HTR-8/SVneo (cell line): ENCODE measurements at regions not wholly inside any gene's neighbourhood (a gene's known extent, or its start where the extent isn't known, plus 50 kb on each side); places are given as distances from the start of the nearest gene placed in this dataset.

ENCODE experiments used
- DNase-seq: peaks from one replicate; pipeline ENCODE4 v3.0.0; 2011; ENCODE audit warnings: low spot score, mixed read lengths; ENCODE audit not compliant: insufficient read length
- FAIRE-seq: peaks from 2 replicates; lab custom pipeline; 2011; peaks lifted over from hg19 to GRCh38; lab: Jason Lieb, UNC

DNA sequence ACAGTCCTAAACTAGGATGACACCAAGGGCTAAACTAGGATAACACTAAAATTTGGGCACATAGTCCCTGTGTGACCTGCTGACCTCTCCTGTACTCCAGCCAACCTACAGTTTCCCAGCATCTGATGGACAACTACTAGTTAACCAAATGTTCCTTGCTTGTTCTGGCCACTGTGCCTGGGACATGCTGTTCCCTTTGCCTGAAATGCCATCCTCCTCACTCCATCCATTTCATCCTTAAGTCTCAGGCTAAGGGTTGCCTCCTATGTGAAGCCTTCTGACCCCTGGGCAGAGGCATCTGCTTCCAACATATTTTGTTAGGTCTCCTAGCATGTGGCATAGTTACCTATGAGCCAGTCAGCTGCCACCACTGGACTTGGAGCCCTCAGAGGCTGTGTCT is 204.9 kb upstream of the JUN start:
- DNase-seq, result no peak
- no peak for FAIRE-seq

DNA sequence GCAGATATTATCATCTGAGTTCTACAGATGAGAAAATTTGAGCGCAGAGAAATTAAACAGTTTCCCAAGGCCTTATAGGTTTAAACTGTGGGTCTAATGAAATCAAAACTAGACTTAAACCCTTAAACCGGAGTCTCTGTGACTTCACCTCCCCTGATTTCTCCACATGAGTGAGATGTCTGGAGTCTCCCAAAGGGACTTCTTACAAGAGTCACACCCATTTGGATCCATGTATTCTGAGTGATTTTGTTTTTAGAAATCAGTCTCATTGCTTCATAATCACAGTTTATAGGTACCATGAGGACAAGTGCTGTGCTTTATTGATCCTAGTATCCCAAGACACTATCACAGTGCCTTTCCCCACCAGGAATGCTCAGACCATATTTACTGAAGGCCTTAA is 206.0 kb upstream of the JUN start:
- FAIRE-seq (no peak), DNase-seq (no peak)

DNA sequence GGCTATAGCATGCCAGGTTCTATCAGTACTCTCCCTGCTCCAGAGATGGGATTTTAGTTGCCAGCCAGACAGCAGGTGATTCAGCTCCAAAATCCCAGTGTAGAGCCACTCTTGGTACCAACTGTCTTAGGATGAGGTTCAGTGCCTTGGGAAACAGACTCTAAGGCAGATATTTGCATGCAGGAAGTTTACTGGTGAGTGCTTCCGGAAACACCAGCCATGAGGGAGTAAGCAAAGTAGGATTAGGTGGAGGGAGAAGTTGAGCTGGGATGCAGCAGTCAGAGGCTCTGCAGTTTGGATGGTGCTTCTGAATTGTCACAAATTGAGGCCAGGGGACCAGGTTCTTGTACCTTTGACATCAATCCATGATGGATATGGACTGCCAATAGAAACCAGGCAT is 207.5 kb upstream of the JUN start:
- DNase-seq (no peak), FAIRE-seq (no peak)

DNA sequence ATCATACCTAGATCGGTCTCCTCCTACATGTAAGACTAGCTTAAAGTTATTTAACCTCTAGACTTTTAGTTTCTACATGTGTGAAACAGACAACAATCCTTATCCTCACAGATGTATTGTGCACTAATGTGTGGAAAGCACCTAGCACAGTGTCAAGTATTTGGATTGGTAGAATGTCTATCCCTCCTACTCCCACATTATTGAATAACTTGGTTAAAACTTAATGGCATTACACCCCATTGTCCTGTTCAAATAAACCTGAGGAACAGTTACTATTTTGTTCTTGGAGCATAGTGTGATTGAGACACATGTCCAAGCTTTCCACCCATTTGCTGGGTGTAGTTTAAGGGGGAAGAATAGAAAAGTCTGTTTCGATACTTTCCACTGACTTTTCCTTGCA is 208.8 kb upstream of the JUN start:
- DNase-seq, result no peak
- FAIRE-seq, result no peak

DNA sequence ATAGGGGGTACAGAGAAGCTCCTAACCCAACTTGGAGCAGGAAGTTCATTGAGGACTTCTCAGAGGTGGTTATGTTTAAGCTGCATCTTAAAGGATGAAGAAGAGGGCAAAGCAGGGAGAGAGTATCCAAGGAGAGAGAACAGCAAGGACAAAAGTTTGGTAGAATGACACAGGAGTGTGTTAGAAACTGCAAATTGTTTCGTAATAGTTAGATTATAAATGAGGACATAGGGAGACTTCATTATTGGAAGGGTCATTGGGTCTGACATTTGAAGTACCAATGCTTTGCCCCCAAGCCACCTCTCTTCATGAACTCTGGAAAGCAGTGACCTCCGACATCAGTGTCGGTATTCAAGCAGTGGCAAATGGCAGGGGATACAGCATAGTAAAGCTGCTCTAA is 209.6 kb upstream of the JUN start:
- FAIRE-seq, result no peak
- DNase-seq, result no peak

DNA sequence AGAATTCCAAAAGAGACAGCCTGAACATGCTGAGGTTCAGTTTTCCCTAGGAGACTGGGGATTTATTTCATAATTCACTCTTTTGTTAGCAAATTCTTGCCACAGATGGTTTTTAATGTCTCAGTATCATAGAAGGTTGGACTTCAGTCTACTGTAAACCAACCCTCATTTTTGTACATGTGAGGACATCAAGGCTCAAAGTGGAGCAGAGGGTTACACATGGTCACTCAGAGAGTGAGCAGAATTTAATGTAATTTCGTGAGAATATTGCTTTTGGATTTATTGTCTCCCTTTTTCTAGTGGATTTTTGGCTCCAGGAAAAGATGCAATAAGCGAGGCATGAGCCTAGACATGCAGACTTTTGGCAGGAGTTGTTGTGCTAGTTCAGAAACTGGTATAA is 210.8 kb upstream of the JUN start:
- no peak for FAIRE-seq
- no peak for DNase-seq

DNA sequence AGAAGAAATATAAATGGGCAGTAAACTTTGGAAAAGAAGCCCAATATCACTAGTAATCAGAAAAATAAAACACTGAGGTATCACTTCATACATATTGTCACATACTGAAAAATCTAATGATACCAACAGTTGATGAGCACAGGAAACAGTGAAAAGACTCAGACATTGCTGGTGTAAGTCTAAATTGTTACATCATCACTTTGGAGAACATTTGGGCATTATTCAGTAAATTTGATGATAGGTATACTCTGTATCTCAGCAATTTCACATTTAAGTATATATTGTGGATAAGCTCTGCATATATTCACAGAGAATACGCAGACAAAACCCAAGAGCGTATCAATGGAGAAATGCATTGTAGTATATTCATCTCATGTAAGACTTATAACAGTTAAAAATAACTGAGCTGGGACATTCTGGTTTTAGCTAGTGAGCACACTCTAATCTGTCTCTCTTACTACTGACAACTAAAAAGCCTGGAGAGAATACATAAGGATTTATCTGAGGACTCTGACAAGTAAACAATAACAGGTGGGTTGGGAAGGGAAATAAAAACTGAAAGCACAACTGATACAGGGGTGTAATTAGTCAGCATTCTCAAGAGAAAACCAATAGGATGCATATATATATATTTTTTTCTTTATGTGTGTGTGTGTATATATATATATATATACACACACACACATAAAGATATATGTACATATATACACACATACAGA is 212.7 kb upstream of the JUN start:
- FAIRE-seq (no peak), DNase-seq (no peak)

DNA sequence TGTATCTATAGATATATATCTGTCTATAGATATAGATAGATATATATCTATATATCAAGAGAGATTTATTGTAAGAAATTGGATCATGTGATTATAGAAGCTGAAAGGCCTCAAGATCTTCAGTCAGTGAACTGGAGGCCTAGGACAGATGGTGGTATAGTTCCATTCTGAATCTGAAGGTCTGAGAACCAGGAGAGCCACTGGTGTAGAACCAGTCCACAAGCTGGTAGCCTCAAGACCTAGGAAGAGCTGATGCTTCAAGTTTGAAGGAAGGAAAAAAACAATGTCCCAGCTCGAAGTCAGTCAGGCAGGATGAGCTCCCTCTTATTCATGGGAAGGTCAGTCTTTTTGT is 213.2 kb upstream of the JUN start:
- DNase-seq, result no peak
- no peak for FAIRE-seq

DNA sequence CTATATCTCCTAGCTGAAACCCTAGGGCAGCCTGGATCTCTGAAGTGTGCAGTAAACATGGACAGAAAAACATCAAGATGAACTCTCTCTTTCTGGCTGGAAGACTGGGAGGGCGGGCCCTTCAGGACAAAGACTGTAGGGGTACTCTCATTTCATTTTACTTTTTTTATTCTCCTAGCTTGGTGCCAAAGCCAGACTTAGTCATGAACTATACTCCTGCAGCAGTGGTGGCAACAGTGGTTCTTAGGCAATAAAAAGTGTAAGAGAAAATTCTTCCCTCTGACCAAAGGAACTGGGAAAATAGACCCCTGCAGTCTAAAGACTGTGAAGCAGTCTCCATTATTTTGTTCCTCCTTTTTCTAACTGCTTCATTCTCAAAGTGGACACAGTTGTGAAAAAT is 213.8 kb upstream of the JUN start:
- FAIRE-seq (no peak), DNase-seq (no peak)

DNA sequence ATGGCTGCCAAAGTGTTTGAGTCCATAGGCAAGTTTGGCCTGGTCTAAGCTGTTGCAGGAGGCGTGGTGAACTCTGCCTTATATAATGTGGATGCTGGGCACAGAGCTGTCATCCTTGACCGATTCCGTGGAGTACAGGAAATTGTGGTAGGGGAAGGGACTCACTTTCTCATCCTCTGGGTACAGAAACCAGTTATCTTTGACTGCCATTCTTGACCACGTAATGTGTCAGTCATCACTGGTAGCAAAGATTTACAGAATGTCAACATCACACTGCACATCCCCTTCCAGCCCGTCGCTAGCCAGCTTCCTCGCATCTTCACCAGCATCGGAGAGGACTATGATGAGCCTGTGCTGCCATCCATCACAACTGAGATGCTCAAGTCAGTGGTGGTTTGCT is 215.8 kb upstream of the JUN start:
- no peak for FAIRE-seq

DNA sequence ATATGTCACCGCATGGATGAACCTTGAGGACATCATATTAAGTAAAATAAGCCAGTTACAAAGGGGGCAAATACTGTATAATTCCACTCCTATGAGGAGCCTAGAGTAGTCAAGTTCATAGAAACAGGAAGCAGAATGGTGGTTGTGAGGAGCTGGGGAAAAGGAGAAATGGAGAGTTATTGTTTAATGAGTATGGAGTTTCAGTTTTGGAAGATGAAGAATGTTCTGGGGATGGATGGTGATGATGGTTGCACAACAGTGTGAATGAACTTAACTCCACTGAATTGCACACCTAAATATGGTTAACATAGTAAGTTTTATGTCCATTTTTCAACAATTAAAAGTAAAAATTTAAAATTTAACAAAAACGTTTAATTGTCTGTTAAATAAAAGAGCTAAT is 220.9 kb upstream of the JUN start:
- no peak for FAIRE-seq

More for the DNA sequence above, 215.8 kb upstream of the JUN start:
- DNase-seq, result no peak

DNA sequence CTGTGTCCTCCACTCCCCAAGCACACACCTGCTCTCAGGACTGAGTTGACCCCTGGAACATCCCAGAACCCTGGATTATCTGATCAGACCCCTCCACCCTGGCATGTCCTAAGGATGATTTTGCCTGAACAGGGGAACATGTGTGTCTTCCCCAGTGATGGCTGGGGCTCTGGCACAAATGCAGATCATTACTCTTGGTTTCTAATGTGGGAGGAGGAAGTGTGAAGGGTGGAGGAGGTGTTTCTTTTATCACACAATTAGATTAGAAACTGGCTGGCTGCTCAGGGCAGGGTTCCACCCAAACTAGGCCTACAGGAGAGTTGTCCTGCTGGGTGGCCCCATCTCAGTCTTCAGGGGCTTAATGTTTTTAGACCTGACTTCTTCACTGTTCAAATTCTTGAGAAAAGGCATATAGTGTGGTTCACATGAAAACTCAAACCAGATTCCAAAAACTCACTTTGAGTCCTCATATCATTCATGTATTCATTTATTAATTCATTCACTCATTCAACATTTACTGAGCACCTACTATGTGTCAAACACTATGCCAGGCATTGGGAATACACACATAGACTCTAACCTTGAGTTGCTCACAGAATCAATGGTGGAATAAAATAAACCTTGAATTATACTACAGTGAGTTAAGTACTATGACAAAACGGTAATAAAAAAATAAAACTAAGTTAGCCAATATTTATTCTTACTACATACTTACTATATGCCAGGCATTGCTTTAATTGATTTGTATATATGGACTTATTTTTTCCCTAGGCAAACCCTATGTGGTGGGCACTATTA is 221.8 kb upstream of the JUN start:
- DNase-seq (no peak), FAIRE-seq (no peak)

More for the DNA sequence above, 220.9 kb upstream of the JUN start:
- no peak for DNase-seq

DNA sequence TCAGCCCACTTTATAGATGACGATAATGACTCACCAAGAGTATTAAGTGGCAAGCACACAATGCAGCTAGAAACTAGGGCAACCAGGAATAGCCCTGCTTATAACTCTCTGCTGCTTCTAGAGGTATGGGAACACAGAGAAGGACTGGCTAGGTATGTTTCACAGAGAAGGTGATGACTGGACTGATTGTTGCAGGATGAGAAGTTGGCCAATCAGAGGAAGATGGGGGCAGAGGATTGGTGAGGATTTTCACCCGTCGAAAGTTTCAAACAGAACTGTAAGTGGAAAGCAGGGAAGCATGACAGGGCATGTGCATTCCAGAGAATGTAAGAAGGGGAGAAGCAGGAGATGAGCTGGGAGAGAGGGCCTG is 222.4 kb upstream of the JUN start:
- FAIRE-seq (no peak), DNase-seq (no peak)

DNA sequence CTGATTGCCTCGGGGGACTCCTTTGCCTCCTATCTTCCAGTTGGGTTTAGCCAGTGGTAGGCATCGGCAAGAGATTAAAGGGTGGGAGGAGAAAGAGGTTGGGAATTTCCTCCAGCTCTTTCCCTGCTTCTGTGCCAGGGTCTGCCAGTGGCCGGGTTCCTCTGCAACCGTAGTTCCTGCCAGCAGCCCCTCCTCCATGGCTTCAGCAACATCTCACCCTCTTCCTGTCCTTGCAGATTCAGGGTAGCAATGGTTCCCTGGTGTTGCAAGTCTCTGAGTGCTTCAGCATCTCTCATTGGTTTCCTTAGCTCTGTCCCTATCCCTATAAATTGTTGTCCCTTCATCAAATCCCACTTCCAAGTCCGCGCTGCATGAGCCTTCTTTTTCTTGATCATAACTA is 223.1 kb upstream of the JUN start:
- no peak for FAIRE-seq
- DNase-seq, result no peak

DNA sequence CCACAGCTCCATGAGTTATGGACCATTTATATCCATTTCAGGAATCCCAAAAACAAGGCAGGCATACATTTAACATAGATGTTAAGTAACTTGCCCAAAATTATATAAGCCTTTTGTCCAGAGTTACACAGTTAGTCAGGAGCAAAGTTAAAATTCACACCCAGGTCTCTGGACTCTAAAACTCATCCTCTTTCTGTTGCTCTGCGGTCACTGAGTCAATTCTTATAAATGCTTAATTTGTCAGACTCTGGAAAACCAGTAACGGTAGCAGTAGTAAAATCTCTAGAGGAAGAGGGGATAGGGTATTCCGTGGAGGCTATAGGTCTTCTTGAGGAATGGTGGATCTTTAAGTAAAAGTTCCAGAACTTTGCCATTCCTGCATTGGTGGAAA is 223.6 kb upstream of the JUN start:
- DNase-seq, result no peak
- FAIRE-seq, result no peak

DNA sequence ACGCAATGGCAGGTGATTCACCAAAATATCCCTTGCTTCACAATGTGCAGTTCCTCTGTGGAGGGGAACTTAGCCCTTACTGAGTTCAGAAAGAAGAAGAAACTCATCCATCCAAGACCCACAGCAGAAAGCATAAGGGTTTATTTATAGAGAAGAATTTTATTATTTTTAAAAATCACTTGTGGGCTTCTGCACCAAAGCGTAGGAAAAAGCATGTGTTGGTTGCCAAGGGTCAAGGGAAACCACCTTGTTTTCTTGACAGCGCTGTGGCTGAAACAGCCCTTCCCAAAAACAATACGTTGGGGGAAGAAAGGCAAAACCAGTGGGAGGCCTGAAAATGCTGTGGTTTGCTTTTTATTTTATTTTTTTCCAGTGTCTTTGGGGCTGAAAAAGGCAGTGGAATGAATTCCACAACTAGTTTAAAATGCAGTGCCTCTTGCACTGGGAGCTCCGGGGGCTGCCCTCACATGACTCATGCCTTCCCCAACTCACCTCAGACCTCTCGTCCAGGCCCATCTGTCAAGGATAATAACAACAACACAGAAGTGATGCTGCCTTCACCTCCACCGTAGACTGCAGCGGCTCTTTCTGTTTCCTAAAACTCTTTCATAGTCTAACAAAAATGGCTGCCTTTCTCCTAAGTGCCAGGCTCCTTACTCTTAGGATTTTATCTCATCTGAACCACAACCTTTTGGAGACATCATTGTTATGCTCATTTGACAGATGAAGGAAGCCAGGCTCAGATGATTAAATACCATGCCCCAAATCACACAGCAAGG is 224.2 kb upstream of the JUN start:
- DNase-seq (no peak), FAIRE-seq (no peak)

DNA sequence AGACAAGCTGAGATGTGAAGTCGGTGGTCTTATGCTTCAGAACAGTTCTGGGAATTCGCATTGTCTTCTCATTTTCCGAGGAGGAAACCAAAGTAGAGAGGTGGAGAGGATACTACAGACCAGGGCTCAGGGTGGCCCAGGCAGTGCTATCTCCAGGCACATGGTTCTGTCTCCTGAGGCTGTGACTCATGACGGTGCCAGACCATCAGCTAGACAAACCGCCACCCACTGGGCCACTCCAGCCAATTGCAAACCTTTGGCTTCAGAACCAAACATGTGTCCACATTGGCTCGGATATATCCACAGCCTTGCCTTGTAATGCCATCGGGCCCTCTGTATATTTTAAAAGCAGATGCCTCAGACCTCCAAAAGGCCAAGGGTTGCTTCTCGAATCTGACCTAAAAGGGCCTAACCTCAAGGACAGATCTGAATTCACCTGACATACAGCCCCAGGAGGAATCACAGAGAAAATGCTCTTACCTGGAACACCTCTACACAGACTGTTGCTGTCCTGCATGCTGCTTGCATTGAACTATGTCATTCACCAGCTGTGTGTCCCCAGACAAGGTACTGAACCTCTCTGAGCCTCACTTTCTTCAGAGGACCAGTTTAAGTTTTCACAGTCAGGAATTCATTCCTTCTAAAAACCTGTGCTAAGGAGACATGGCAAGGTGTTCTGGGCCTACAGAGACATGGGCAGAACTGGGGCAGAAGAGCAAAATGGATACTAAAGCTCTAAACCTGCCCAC is 224.9 kb upstream of the JUN start:
- no peak for DNase-seq

DNA sequence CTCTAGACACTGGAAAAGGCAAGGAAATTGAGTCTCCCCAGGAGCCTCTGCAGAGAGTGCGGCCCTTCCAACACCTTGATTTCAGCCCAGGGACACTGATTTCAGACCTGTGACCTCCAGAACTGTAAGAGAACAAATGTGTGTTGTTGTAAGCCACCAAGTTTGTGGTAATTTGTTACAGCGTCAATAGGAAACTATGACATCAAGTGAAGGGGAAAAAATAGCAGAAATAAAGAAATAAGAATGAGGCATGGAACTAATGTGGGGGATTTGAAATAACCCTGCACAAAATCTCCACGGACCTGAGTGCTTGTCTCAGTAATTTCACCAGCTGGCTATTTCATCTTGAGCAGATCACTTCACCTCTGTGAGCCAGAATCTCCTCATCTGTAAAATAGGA is 227.8 kb upstream of the JUN start:
- FAIRE-seq (no peak), DNase-seq (no peak)

More for the DNA sequence above, 224.9 kb upstream of the JUN start:
- no peak for FAIRE-seq

DNA sequence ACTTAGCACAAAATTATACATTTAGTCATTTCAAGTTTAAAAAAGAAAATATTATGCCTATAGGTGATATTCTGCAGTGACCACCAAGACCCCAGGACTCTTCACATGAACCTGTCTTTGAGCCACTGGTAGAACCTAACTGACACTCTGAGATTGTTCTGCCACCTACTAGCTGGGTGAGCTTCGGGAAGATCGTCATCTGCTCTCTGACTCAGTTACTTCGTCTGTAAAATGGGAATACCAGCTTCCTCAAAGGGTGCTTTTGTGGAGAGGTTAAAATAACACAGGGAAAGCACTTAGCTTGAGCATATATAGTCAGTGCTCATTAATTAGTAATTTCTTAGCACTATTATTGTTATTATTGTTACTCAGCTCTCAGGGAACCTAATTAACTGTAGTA is 228.5 kb upstream of the JUN start:
- no peak for FAIRE-seq

DNA sequence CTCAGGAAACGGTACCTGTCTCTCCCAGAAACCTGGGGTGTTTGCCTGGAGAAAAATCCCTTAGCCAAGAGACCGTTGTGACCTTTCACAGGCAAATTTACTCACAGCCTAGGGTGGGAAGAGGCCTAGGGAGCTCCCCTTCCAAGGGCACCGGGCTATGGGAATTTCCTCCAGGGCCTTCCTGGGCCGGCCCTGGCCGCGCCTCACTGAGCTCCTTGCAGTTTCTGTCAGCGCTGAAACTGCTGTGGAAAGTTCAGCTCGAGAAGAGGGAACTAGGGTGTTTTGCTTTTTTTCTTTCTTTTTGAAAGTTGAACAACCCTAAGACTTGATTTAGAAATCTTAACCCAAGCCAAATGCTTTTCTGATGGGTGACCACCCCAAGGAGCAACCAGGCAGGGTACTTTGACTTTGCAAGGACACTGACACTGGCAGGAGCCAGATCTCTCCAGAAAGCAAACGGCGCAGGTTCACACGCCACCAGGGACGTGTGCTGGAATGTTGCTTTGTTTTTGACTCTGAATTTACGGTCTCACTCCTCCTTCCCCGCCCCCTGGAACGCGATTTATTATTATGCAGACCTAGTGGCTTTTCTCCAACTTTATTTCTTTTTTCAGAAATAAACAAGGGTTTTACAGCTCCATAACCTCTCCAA is 229.6 kb upstream of the JUN start:
- DNase-seq (no peak), FAIRE-seq (no peak)

More for the DNA sequence above, 228.5 kb upstream of the JUN start:
- DNase-seq, result no peak
